OCI-LY1 (cell line): ENCODE measurements at regions not wholly inside any gene's neighbourhood (a gene's known extent, or its start where the extent isn't known, plus 50 kb on each side); places are given as distances from the start of the nearest gene placed in this dataset.

Experiments used
- CTCF ChIP-seq: fragments of 200-600 bp; sonication (generic), shearing (Covaris generic); IDR thresholded peaks from 2 replicates; pipeline ENCODE4 v1.5.1; 2017; ENCODE audit warnings: mild to moderate bottlenecking, antibody characterized with exemption, low read length, moderate library complexity, mixed read lengths
- EZH2 ChIP-seq: fragments of 200-600 bp; sonication (generic), shearing (Covaris generic); IDR thresholded peaks from 2 replicates; pipeline ENCODE4 v1.8.0; 2017; ENCODE audit warnings: borderline replicate concordance, mixed run types, mild to moderate bottlenecking, antibody characterized with exemption, low read length, moderate library complexity, mixed read lengths

- TF ChIP-seq EZH2, result no peak
- TF ChIP-seq CTCF, result no peak
Observed at GRCh38 chr5:121378559-121379359, 472.9 kb upstream of the FTMT start.
